Kidney (tissue), 13 donors: ENCODE measurements at regions not wholly inside any gene's neighbourhood (a gene's known extent, or its start where the extent isn't known, plus 50 kb on each side); places are given as distances from the start of the nearest gene placed in this dataset.

Experiments used
- DNase-seq, 5 donors: peaks; one replicate each; pipeline ENCODE4 v3.0.0-alpha.2; 2013 to 2020
- FAIRE-seq: peaks from 2 replicates; lab custom pipeline; 2012; peaks lifted over from hg19 to GRCh38; lab: Jason Lieb, UNC
- H3K27ac ChIP-seq, 2 donors: one replicate each; pipeline ENCODE4 v1.7.0; 2013; ENCODE audit warnings: low read depth in 2 of 2, low read length in 2 of 2, inconsistent platforms in 1 of 2
- H3K27me3 ChIP-seq: one replicate; pipeline ENCODE4 v1.7.1; 2013; ENCODE audit warnings: low read length, inconsistent platforms; ENCODE audit not compliant: control insufficient read depth, insufficient read depth
- H3K36me3 ChIP-seq, 3 donors: one replicate each; pipeline versions ENCODE4 v1.7.0 to v1.7.1; 2013; ENCODE audit warnings: low read length in 3 of 3, control low read depth in 1 of 3, inconsistent platforms in 1 of 3; ENCODE audit not compliant: insufficient read depth in 3 of 3, control insufficient read depth in 2 of 3
- H3K4me1 ChIP-seq, 3 donors: one replicate each; pipeline versions ENCODE4 v1.7.0 to v1.7.1; 2013; ENCODE audit warnings: low read length in 3 of 3, inconsistent platforms in 1 of 3, low read depth in 1 of 3; ENCODE audit not compliant: control insufficient read depth in 2 of 3, insufficient read depth in 2 of 3
- H3K4me3 ChIP-seq, 3 donors: one replicate each; pipeline versions ENCODE4 v1.7.0 to v1.8.1; 2013; ENCODE audit warnings: low read length in 3 of 3, control low read depth in 1 of 3, inconsistent platforms in 1 of 3
- H3K9ac ChIP-seq, 3 donors: one replicate each; pipeline versions ENCODE4 v1.7.0 to v1.7.1; 2013; ENCODE audit warnings: low read length in 3 of 3, control low read depth in 1 of 3, inconsistent platforms in 1 of 3
- H3K9me3 ChIP-seq, 3 donors: one replicate each; pipeline versions ENCODE4 v1.7.0 to v1.7.1; 2013; ENCODE audit warnings: low read length in 3 of 3, control low read depth in 1 of 3, inconsistent platforms in 1 of 3; ENCODE audit not compliant: control insufficient read depth in 2 of 3, insufficient read depth in 1 of 3
- CTCF ChIP-seq: IDR thresholded peaks from 3 replicates; pipeline ENCODE4 v1.5.1; 2012; ENCODE audit warnings: mild to moderate bottlenecking, moderate library complexity, borderline replicate concordance; ENCODE audit not compliant: insufficient read depth; ENCODE audit errors: extremely low read depth
- intact Hi-C: fragments of 100-400 bp; cut with DNase I; formaldehyde crosslinking; loops from one replicate; pipeline ENCODE4 v1.11.1; 2022
- donor health status: control.
- donor health status: control.
- donor health status: control.
- donor health status: control.
- donor health status: control.
- donor health status: DM: yes; HTN: yes; CAD: no.
- donor health status: Normal renal cell carcinoma (clear cell type).

- no peak for FAIRE-seq
- H3K27me3 ChIP-seq: no peaks in the 10 kb centered on the region
- no peak for DNase-seq
- no peak for TF ChIP-seq CTCF
- peaks cover 0 to 81% (median 53%) of the 10 kb centered on the region in 3 donors for H3K4me1 ChIP-seq
- H3K9me3 ChIP-seq: no peaks in the 10 kb centered on the region
- peak overlapping the region in 1 of 3 donors; percentile 13 for H3K9ac ChIP-seq
- intact Hi-C loops: no loop called here
- H3K36me3 ChIP-seq: peaks cover 0 to 11% (median 2%) of the 10 kb centered on the region in 3 donors
- peak overlapping the region; percentile 60 to 66 for H3K27ac ChIP-seq
- no peak overlapping the region for H3K4me3 ChIP-seq
Measured at GRCh38 chr7:130918129-130919052, 184.4 kb upstream of the KLF14 start.

GRCh38 chr7:130919316-130920103 lies 185.5 kb upstream of the KLF14 start:
- peaks cover 0 to 77% (median 52%) of the 10 kb centered on the region in 3 donors for H3K4me1 ChIP-seq
- intact Hi-C loops: no loop called here
- peak overlapping the region in 1 of 2 donors; percentile 66 for H3K27ac ChIP-seq
- FAIRE-seq (no peak), DNase-seq (no peak)
- no peaks in the 10 kb centered on the region for H3K27me3 ChIP-seq
- H3K36me3 ChIP-seq: peaks cover 0 to 11% (median 2%) of the 10 kb centered on the region in 3 donors
- TF ChIP-seq CTCF: no peak
- H3K4me3 ChIP-seq: no peak overlapping the region
- no peak overlapping the region for H3K9ac ChIP-seq
- no peaks in the 10 kb centered on the region for H3K9me3 ChIP-seq

GRCh38 chr7:130920122-130920521 lies 186.1 kb upstream of the KLF14 start:
- FAIRE-seq (no peak), DNase-seq (no peak)

More at GRCh38 chr7:130920122-130920521, 186.1 kb upstream of the KLF14 start:
- intact Hi-C loops: no loop called here
- peaks cover 0 to 71% (median 57%) of the 10 kb centered on the region in 3 donors for H3K4me1 ChIP-seq
- peak overlapping the region in 1 of 3 donors; percentile 72 for H3K9ac ChIP-seq
- H3K9me3 ChIP-seq: no peaks in the 10 kb centered on the region
- no peaks in the 10 kb centered on the region for H3K27me3 ChIP-seq
- no peak overlapping the region for H3K4me3 ChIP-seq
- peak overlapping the region; percentile 94 to 95 for H3K27ac ChIP-seq
- no peak for TF ChIP-seq CTCF
- H3K36me3 ChIP-seq: peaks cover 0 to 11% (median 2%) of the 10 kb centered on the region in 3 donors
